Amygdala (tissue), 56 donors: ENCODE measurements at regions not wholly inside any gene's neighbourhood (a gene's known extent, or its start where the extent isn't known, plus 50 kb on each side); places are given as distances from the start of the nearest gene placed in this dataset.

Experiments
- DNase-seq, 56 donors: peaks; one replicate each; lab custom pipeline; 2025; lab: John Stamatoyannopoulos, UW

GRCh38 chr21:34022627-34023335, 50.6 kb upstream of the MRPS6 start:
- DNase-seq, result no peak

GRCh38 chr21:34021726-34022125, 51.7 kb upstream of the MRPS6 start:
- DNase-seq, result no peak

GRCh38 chr21:34020983-34021553, 52.3 kb upstream of the MRPS6 start:
- no peak for DNase-seq

- DNase-seq, result peak in 1 of 56 donors; percentile 11
Measured at GRCh38 chr21:34020005-34020847, 53.2 kb upstream of the MRPS6 start.

- DNase-seq, result no peak
Measured at GRCh38 chr21:34019402-34019801, 54.0 kb upstream of the MRPS6 start.

- no peak for DNase-seq
Measured at GRCh38 chr21:34018910-34019309, 54.5 kb upstream of the MRPS6 start.

- no peak for DNase-seq
Measured at GRCh38 chr21:34018185-34018584, 55.2 kb upstream of the MRPS6 start.

GRCh38 chr21:34017039-34017961, 56.1 kb upstream of the MRPS6 start:
- no peak for DNase-seq

GRCh38 chr21:34012640-34013039, 60.7 kb upstream of the MRPS6 start:
- no peak for DNase-seq

GRCh38 chr21:34011660-34012059, 61.7 kb upstream of the MRPS6 start:
- no peak for DNase-seq

- DNase-seq, result no peak
Measured at GRCh38 chr21:34009193-34009592, 64.2 kb upstream of the MRPS6 start.

GRCh38 chr21:34008618-34009017, 64.8 kb upstream of the MRPS6 start:
- no peak for DNase-seq

- DNase-seq, result no peak
Measured at GRCh38 chr21:34006611-34007168, 66.7 kb upstream of the MRPS6 start.

GRCh38 chr21:34004974-34005373, 68.4 kb upstream of the MRPS6 start:
- peak in 1 of 56 donors; percentile 2 for DNase-seq

GRCh38 chr21:34004013-34004938, 69.1 kb upstream of the MRPS6 start:
- no peak for DNase-seq

- DNase-seq, result no peak
Measured at GRCh38 chr21:34003428-34003827, 70.0 kb upstream of the MRPS6 start.

- DNase-seq, result no peak
Measured at GRCh38 chr21:34000375-34000774, 73.0 kb upstream of the MRPS6 start.

GRCh38 chr21:33998809-33999208, 74.6 kb upstream of the MRPS6 start:
- no peak for DNase-seq

GRCh38 chr21:33998402-33998801, 75.0 kb upstream of the MRPS6 start:
- DNase-seq, result no peak
